AG09309 (cell line): ENCODE measurements at regions not wholly inside any gene's neighbourhood (a gene's known extent, or its start where the extent isn't known, plus 50 kb on each side); places are given as distances from the start of the nearest gene placed in this dataset.

Source experiments
- DNase-seq: peaks from one replicate; pipeline ENCODE4 v3.0.0-alpha.2; 2010; ENCODE audit warnings: low read depth
- H3K4me3 ChIP-seq: 2 replicates; pipeline ENCODE4 v1.5.1; 2011; ENCODE audit warnings: mild to moderate bottlenecking, low read depth, low read length, moderate library complexity; ENCODE audit not compliant: control insufficient read depth
- TF ChIP-seq, protein P1 (sequence below): IDR thresholded peaks from 2 replicates; pipeline ENCODE4 v1.5.1; 2011; ENCODE audit warnings: mild to moderate bottlenecking, low read depth, low read length, inconsistent platforms; ENCODE audit not compliant: insufficient read depth, control insufficient read depth; ENCODE audit errors: missing control alignments

DNA sequence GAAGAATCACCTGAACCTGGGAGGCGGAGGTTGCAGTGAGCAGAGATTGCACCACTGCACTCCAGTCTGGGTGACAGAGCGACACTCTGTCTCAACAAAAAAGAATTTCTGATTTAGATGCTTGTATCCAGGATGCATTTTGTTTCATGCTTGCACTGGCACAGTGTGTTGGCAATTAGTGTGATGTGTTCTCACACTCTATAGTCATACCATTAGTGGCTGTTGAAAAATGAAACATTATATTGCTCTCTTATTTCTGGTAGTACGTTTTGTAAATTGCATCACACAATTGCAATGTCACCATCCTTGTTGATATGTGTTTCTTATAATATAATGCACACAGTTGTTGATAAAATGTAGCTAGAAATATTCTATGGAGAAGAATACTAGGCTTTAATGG lies 51.3 kb upstream of the RMST start:
- DNase-seq, result no peak
- H3K4me3 ChIP-seq, result no peak overlapping the region
- TF ChIP-seq, protein P1, sequence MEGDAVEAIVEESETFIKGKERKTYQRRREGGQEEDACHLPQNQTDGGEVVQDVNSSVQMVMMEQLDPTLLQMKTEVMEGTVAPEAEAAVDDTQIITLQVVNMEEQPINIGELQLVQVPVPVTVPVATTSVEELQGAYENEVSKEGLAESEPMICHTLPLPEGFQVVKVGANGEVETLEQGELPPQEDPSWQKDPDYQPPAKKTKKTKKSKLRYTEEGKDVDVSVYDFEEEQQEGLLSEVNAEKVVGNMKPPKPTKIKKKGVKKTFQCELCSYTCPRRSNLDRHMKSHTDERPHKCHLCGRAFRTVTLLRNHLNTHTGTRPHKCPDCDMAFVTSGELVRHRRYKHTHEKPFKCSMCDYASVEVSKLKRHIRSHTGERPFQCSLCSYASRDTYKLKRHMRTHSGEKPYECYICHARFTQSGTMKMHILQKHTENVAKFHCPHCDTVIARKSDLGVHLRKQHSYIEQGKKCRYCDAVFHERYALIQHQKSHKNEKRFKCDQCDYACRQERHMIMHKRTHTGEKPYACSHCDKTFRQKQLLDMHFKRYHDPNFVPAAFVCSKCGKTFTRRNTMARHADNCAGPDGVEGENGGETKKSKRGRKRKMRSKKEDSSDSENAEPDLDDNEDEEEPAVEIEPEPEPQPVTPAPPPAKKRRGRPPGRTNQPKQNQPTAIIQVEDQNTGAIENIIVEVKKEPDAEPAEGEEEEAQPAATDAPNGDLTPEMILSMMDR, result no peak
